T-cell (primary cell): ENCODE measurements at regions not wholly inside any gene's neighbourhood (a gene's known extent, or its start where the extent isn't known, plus 50 kb on each side); places are given as distances from the start of the nearest gene placed in this dataset.
"Not testable (repeated sequence)": the region's sequence is repeated elsewhere in the genome, so short reads cannot be mapped to it uniquely, and the experiment has no call there.

Experiments
- ATAC-seq, 4 experiments: fragments of 200-7000 bp in 3 of 4; fragments of 150-1000 bp in 1 of 4; cut with Tn5 transposase; replicated peaks in 1 of 4; 1 replicate in 3 of 4; 2 replicates in 1 of 4; pipeline ENCODE4 v1.10.0; 2021; ENCODE audit warnings: moderate library complexity in 3 of 4, mild to moderate bottlenecking in 2 of 4, moderate number of reproducible peaks in 1 of 4
- CTCF ChIA-PET, 2 donors: fragments of 300-600 bp; sonication (Branson Sonifier 250); formaldehyde crosslinking; loops; one replicate each; lab custom pipeline; 2022; ENCODE audit warnings: antibody characterized with exemption in 2 of 2; lab: Charles Lee
- POLR2A ChIA-PET, 2 donors: fragments of 300-600 bp; sonication (Branson Sonifier 250); formaldehyde crosslinking; loops; one replicate each; lab custom pipeline; 2022; ENCODE audit warnings: antibody characterized with exemption in 2 of 2; lab: Charles Lee
- DNase-seq, 35 experiments: peaks; one replicate each; pipeline versions ENCODE4 v3.0.0 to v3.0.0-alpha.2; 2013 to 2023
- H3K27ac ChIP-seq: one replicate; pipeline ENCODE4 v1.5.1; 2013; ENCODE audit warnings: low read length
- H3K27me3 ChIP-seq, 2 experiments: replicated peaks in 1 of 2; 1 replicate in 1 of 2; 2 replicates in 1 of 2; pipeline versions ENCODE4 v1.6.1 to v1.7.0; 2013; ENCODE audit warnings: low read length in 1 of 2, mixed read lengths in 1 of 2; ENCODE audit not compliant: control insufficient read depth in 2 of 2, insufficient read depth in 2 of 2; ENCODE audit errors: extremely low read depth in 1 of 2
- H3K36me3 ChIP-seq, 2 donors: 1 replicate in 1 of 2; 2 replicates in 1 of 2; pipeline versions ENCODE4 v1.6.1 to v1.7.0; 2013; ENCODE audit warnings: low read length in 1 of 2; ENCODE audit not compliant: control insufficient read depth in 2 of 2, insufficient read depth in 1 of 2; ENCODE audit errors: extremely low read depth in 1 of 2
- H3K4me1 ChIP-seq, 2 experiments: 1 replicate in 1 of 2; 2 replicates in 1 of 2; pipeline versions ENCODE4 v1.6.1 to v1.7.0; 2013; ENCODE audit warnings: low read length in 2 of 2, mixed read lengths in 1 of 2; ENCODE audit not compliant: insufficient read depth in 2 of 2, control insufficient read depth in 1 of 2; ENCODE audit errors: extremely low read depth in 1 of 2
- H3K4me3 ChIP-seq, 2 donors: 1 replicate in 1 of 2; 2 replicates in 1 of 2; pipeline versions ENCODE4 v1.5.1 to v1.7.0; 2013; ENCODE audit warnings: mild to moderate bottlenecking in 2 of 2, low read length in 1 of 2, moderate library complexity in 1 of 2; ENCODE audit not compliant: control insufficient read depth in 1 of 2; ENCODE audit errors: extremely low read depth in 1 of 2
- H3K9me3 ChIP-seq: 2 replicates; pipeline ENCODE4 v1.7.0; 2013
- H3K27ac Mint-ChIP-seq, 2 donors: one replicate each; pipeline ENCODE4 v1.8.0; 2020 to 2021; ENCODE audit warnings: mild to moderate bottlenecking in 2 of 2, mixed read lengths in 2 of 2
- H3K27me3 Mint-ChIP-seq, 2 donors: one replicate each; pipeline ENCODE4 v1.8.0; 2021 to 2022; ENCODE audit warnings: mixed read lengths in 2 of 2
- H3K36me3 Mint-ChIP-seq: one replicate; pipeline ENCODE4 v1.8.0; 2021; ENCODE audit warnings: mixed read lengths
- H3K4me1 Mint-ChIP-seq, 3 donors: one replicate each; pipeline ENCODE4 v1.8.0; 2020 to 2022; ENCODE audit warnings: mixed read lengths in 3 of 3, mild to moderate bottlenecking in 1 of 3
- H3K4me3 Mint-ChIP-seq, 3 donors: one replicate each; pipeline ENCODE4 v1.8.0; 2020 to 2022; ENCODE audit warnings: mild to moderate bottlenecking in 3 of 3, mixed read lengths in 3 of 3, moderate library complexity in 3 of 3
- H3K9me3 Mint-ChIP-seq, 3 donors: one replicate each; pipeline ENCODE4 v1.8.0; 2020 to 2022; ENCODE audit warnings: mixed read lengths in 3 of 3
- WGBS: methylation state at CpG from one replicate; pipeline ENCODE4 v1.1.5; 2013; ENCODE audit warnings: missing lambda C conversion rate; ENCODE audit not compliant: insufficient coverage; 5-methylcytosine and 5-hydroxymethylcytosine counted together

DNA sequence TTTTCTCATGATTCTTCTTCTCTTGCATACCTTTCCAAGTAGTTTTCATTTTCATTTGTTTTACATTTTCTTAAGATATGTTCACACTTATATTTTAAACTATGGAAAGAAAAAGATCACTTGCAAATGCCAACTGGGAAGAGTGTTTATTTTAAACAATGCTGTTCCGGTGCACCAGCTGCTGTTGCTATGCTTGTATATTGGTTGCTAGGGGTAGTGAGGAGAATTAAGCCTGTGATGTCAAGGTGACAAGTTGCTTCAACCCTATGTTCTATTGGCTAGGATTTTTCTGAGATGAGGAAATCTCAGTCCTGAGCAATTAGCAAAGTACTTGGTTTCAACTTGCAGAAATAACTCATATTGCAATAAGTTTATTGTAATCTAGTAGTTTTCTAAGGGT is 500.1 kb downstream of the MFSD1 start:
- 100% methylated on average over 1 of the region's 1 CpG for WGBS
- POLR2A ChIA-PET: no interaction called here
- Mint-ChIP-seq H3K9me3 (peaks cover 0 to 5% (median 3%) of the 10 kb centered on the region in 3 donors), H3K27ac (no peak overlapping the region), H3K4me3 (no peak overlapping the region), H3K27me3 (no peaks in the 10 kb centered on the region), H3K4me1 (no peaks in the 10 kb centered on the region), H3K36me3 (no peaks in the 10 kb centered on the region)
- no peak for ATAC-seq
- Histone ChIP-seq H3K27me3 (no peaks in the 10 kb centered on the region), H3K4me1 (no peaks in the 10 kb centered on the region), H3K9me3 (no peaks in the 10 kb centered on the region), H3K36me3 (no peaks in the 10 kb centered on the region), H3K4me3 (no peak overlapping the region), H3K27ac (no peak overlapping the region)
- CTCF ChIA-PET: no interaction called here
- DNase-seq: no peak

DNA sequence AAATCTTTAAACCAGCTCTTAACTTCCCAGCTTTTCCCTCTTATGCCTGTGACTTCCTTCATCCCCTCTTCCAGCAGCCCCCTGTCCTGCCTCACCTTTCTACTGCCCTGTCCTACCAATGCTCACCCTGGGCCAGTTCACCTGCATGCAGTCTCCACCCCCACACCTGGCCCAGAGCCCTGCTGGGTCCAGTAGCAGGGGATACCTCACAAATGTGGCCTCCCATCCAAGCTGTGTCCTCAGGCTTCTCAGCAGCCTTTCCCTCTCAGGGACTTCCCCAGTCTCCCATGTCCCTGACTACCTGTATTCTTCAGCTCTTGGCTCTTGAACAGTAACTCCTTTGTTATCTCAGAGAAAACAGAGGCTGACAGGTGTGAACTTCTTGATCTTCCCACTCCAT is 503.2 kb downstream of the MFSD1 start:
- Histone ChIP-seq H3K27me3 (no peaks in the 10 kb centered on the region), H3K9me3 (no peaks in the 10 kb centered on the region), H3K27ac (no peak overlapping the region), H3K36me3 (no peaks in the 10 kb centered on the region), H3K4me1 (no peaks in the 10 kb centered on the region), H3K4me3 (no peak overlapping the region)
- Mint-ChIP-seq H3K36me3 (no peaks in the 10 kb centered on the region), H3K4me1 (no peaks in the 10 kb centered on the region), H3K4me3 (no peak overlapping the region), H3K27ac (no peak overlapping the region), H3K27me3 (peaks cover 1 to 3% of the 10 kb centered on the region in 2 donors), H3K9me3 (peaks cover 0 to 7% (median 5%) of the 10 kb centered on the region in 3 donors)
- ChIA-PET CTCF (no interaction called here), POLR2A (no interaction called here)
- no peak for ATAC-seq
- DNase-seq: no peak

DNA sequence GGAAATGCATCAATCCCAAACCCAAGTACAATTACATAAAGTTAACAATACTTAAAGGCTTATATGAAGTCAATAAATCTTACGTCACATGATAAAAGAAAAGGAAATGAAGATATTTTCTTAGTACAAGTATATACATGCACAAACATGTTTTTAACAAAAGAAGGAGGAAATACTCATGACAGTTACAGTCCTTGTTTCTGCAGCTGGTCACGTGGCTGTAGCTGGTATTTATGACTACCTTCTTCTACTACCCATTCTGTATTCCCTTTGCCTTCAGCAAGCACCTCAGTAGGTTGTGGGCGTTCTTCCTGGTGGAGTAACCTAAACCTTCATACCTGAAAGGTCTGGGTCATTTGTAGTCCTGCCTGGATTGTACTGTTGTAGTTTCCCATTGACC is 514.9 kb downstream of the MFSD1 start:
- H3K27ac Mint-ChIP-seq, H3K4me3 ChIP-seq, H3K4me1 Mint-ChIP-seq, DNase-seq, H3K27ac ChIP-seq, H3K27me3 Mint-ChIP-seq, H3K4me3 Mint-ChIP-seq, CTCF ChIA-PET, ATAC-seq, H3K36me3 ChIP-seq, H3K9me3 ChIP-seq, H3K9me3 Mint-ChIP-seq, POLR2A ChIA-PET, H3K27me3 ChIP-seq, H3K36me3 Mint-ChIP-seq, H3K4me1 ChIP-seq: not testable (repeated sequence)
- WGBS: no CpG with 5 or more reads among the region's 3 CpGs

DNA sequence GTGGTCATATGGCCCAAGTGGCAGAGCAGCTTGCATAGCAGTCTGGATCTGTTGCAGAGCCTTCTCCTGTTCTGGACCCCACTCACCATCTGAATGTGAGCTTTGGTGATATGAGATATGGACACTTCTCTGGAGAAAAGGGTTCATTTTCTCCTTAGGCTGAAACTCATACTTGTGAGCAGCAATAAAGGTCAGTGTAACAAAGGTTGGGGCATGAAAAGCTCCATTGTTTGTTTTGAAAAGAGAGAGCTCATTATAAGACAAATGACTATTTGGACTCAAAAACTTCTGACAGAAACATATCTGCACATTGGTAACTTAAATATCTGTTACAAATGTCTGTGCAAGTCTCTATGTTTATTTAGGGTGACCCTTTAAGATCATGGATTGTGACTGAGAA is 517.3 kb downstream of the MFSD1 start:
- no peak overlapping the region for H3K4me3 Mint-ChIP-seq
- no peaks in the 10 kb centered on the region for H3K36me3 Mint-ChIP-seq
- DNase-seq (no peak), ATAC-seq (no peak)
- H3K27ac Mint-ChIP-seq: no peak overlapping the region
- ChIA-PET CTCF (no interaction called here), POLR2A (no interaction called here)
- no peaks in the 10 kb centered on the region for H3K4me1 ChIP-seq
- no peaks in the 10 kb centered on the region for H3K9me3 ChIP-seq
- no peak overlapping the region for H3K27ac ChIP-seq
- no peak overlapping the region for H3K4me3 ChIP-seq
- H3K27me3 Mint-ChIP-seq: no peaks in the 10 kb centered on the region
- no peaks in the 10 kb centered on the region for H3K4me1 Mint-ChIP-seq
- H3K36me3 ChIP-seq: no peaks in the 10 kb centered on the region
- H3K9me3 Mint-ChIP-seq: peaks cover 0 to 4% (median 3%) of the 10 kb centered on the region in 3 donors
- no peaks in the 10 kb centered on the region for H3K27me3 ChIP-seq

- H3K4me1 ChIP-seq: no peaks in the 10 kb centered on the region
- ChIA-PET POLR2A (no interaction called here), CTCF (no interaction called here)
- Mint-ChIP-seq H3K36me3 (no peaks in the 10 kb centered on the region), H3K4me1 (no peaks in the 10 kb centered on the region), H3K27me3 (no peaks in the 10 kb centered on the region), H3K4me3 (no peak overlapping the region), H3K9me3 (peaks cover 0 to 4% (median 0%) of the 10 kb centered on the region in 3 donors), H3K27ac (no peak overlapping the region)
- H3K27me3 ChIP-seq: no peaks in the 10 kb centered on the region
- no peak overlapping the region for H3K27ac ChIP-seq
- no peaks in the 10 kb centered on the region for H3K36me3 ChIP-seq
- ATAC-seq (no peak), DNase-seq (no peak)
- H3K4me3 ChIP-seq: no peak overlapping the region
- WGBS: no CpG with 5 or more reads among the region's 8 CpGs
- H3K9me3 ChIP-seq: no peaks in the 10 kb centered on the region
Measured at GRCh38 chr3:159322322-159322939, 520.6 kb downstream of the MFSD1 start.

- Histone ChIP-seq H3K9me3 (no peaks in the 10 kb centered on the region), H3K36me3 (no peaks in the 10 kb centered on the region), H3K4me3 (no peak overlapping the region), H3K27ac (no peak overlapping the region), H3K4me1 (no peaks in the 10 kb centered on the region), H3K27me3 (no peaks in the 10 kb centered on the region)
- H3K9me3 Mint-ChIP-seq: no peaks in the 10 kb centered on the region
- no peaks in the 10 kb centered on the region for H3K27me3 Mint-ChIP-seq
- no peak for DNase-seq
- H3K27ac Mint-ChIP-seq: no peak overlapping the region
- H3K4me3 Mint-ChIP-seq: no peak overlapping the region
- 92% methylated on average over 2 of the region's 3 CpGs for WGBS
- no peaks in the 10 kb centered on the region for H3K4me1 Mint-ChIP-seq
- ChIA-PET POLR2A (interaction anchor here in 1 of 2 donors (0.6 kb wide), 1 partner anchor 1364 kb away, joined by 3 read pairs; no protein-coding TSS in a partner anchor), CTCF (no interaction called here)
- no peak for ATAC-seq
- no peaks in the 10 kb centered on the region for H3K36me3 Mint-ChIP-seq
Measured at GRCh38 chr3:159323848-159324247, 522.0 kb downstream of the MFSD1 start.

DNA sequence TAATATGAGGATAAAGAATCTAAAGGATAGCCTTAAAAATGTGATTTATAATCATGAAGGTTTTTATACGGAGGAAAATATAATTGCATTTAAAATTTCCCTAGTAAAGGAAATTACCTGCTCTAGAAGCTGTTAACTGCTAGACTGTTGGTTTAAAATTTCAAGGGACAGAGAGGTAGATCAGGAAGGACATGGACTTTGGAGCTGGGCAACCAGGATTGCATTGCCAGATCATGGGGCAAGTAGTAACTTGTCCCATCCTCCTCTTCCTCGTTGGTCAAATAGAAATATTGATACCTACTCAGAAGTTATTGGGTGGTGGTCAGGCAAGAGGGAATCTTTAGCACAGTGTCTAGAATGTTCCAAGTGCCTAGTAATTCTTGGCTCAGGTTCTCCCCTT is 525.1 kb downstream of the MFSD1 start:
- Mint-ChIP-seq H3K9me3 (no peaks in the 10 kb centered on the region), H3K27ac (no peak overlapping the region), H3K36me3 (no peaks in the 10 kb centered on the region), H3K4me1 (no peaks in the 10 kb centered on the region), H3K4me3 (no peak overlapping the region), H3K27me3 (no peaks in the 10 kb centered on the region)
- ChIA-PET CTCF (no interaction called here), POLR2A (interaction anchor here in 1 of 2 donors (0.7 kb wide), 1 partner anchor 102 kb away, joined by 3 read pairs; no protein-coding TSS in a partner anchor)
- Histone ChIP-seq H3K9me3 (no peaks in the 10 kb centered on the region), H3K27ac (no peak overlapping the region), H3K36me3 (no peaks in the 10 kb centered on the region), H3K27me3 (no peaks in the 10 kb centered on the region), H3K4me3 (no peak overlapping the region), H3K4me1 (no peaks in the 10 kb centered on the region)
- WGBS: no CpG with 5 or more reads among the region's 2 CpGs
- ATAC-seq (no peak), DNase-seq (no peak)
